K562 (cell line): ENCODE measurements at regions not wholly inside any gene's neighbourhood (a gene's known extent, or its start where the extent isn't known, plus 50 kb on each side); places are given as distances from the start of the nearest gene placed in this dataset.

ENCODE experiments used
- ADNP ChIP-seq: fragments of 200-800 bp; sonication (Bioruptor generic); IDR thresholded peaks from 2 replicates; pipeline ENCODE4 v1.6.1; 2016; ENCODE audit warnings: missing genetic modification characterization, missing compliant biosample characterization
- ARID1B ChIP-seq: fragments of 450-650 bp; IDR thresholded peaks from 2 replicates; pipeline ENCODE4 v1.6.1; 2016; ENCODE audit warnings: antibody characterized with exemption, mild to moderate bottlenecking, inconsistent platforms
- CBX8 ChIP-seq: fragments of 200-600 bp; sonication (generic); IDR thresholded peaks from 2 replicates; pipeline ENCODE4 v1.6.1; 2012; ENCODE audit warnings: borderline replicate concordance, mixed run types, low read depth, mild to moderate bottlenecking, moderate library complexity, mixed read lengths, low read length, control low read depth, inconsistent platforms; ENCODE audit not compliant: poor library complexity, severe bottlenecking; ENCODE audit errors: extremely low read depth
- DLX4 ChIP-seq: fragments of 250-450 bp; sonication (Bioruptor Pico); IDR thresholded peaks from 2 replicates; pipeline ENCODE4 v1.6.1; 2021; ENCODE audit warnings: mild to moderate bottlenecking
- ETV1 ChIP-seq: fragments of 450-650 bp; conservative IDR thresholded peaks from 2 replicates; pipeline ENCODE4 v1.6.1; 2016; ENCODE audit warnings: missing genetic modification characterization, control low read depth, low read depth, missing compliant biosample characterization
- ETV6 ChIP-seq, 3 experiments: fragments of 150-350 bp in 1 of 3; sonication (generic) in 1 of 3; formaldehyde crosslinking in 1 of 3; IDR thresholded peaks; 2 replicates each; pipeline versions ENCODE4 v1.6.1 to v1.8.0; 2014 to 2022; ENCODE audit warnings: borderline replicate concordance in 2 of 3, low read depth in 2 of 3, antibody characterized with exemption in 1 of 3, low read length in 1 of 3, mild to moderate bottlenecking in 1 of 3, missing genetic modification reagents in 1 of 3
- HDAC6 ChIP-seq: IDR thresholded peaks from 2 replicates; pipeline ENCODE4 v1.6.1; 2012; ENCODE audit warnings: low read depth, mild to moderate bottlenecking, control low read depth, inconsistent platforms, low read length, moderate library complexity
- JUN ChIP-seq, 2 experiments: sonication (generic) in 1 of 2; formaldehyde crosslinking in 1 of 2; IDR thresholded peaks; 2 replicates each; pipeline versions ENCODE4 v1.6.1 to v1.8.0; 2012 to 2022; ENCODE audit warnings: borderline replicate concordance in 2 of 2, mild to moderate bottlenecking in 2 of 2, improper control_type of control experiment in 1 of 2, low read depth in 1 of 2, low read length in 1 of 2, missing genetic modification reagents in 1 of 2
- LARP7 ChIP-seq: fragments of 450-650 bp; IDR thresholded peaks from 2 replicates; pipeline ENCODE4 v1.6.1; 2016
- MAFF ChIP-seq: IDR thresholded peaks from 2 replicates; pipeline ENCODE4 v1.6.1; 2012; ENCODE audit warnings: low read length, improper control_type of control experiment
- MBD2 ChIP-seq: sonication (generic); IDR thresholded peaks from 2 replicates; pipeline ENCODE4 v1.6.1; 2016; ENCODE audit warnings: low read depth, borderline replicate concordance
- MEF2A ChIP-seq: IDR thresholded peaks from 2 replicates; pipeline ENCODE4 v1.6.1; 2011; ENCODE audit warnings: low read depth, mild to moderate bottlenecking, low read length, moderate library complexity; ENCODE audit not compliant: control insufficient read depth
- NFATC3 ChIP-seq: fragments of 450-650 bp; IDR thresholded peaks from 2 replicates; pipeline ENCODE4 v1.6.1; 2017; ENCODE audit warnings: mild to moderate bottlenecking
- NR0B1 ChIP-seq: fragments of 450-650 bp; IDR thresholded peaks from one replicate; pipeline ENCODE4 v1.6.1; 2018; ENCODE audit warnings: mild to moderate bottlenecking, moderate library complexity; ENCODE audit not compliant: partially characterized antibody
- NR3C1 ChIP-seq: sonication (generic); formaldehyde crosslinking; IDR thresholded peaks from 2 replicates; pipeline ENCODE4 v1.8.1; 2022; ENCODE audit warnings: missing genetic modification reagents
- POLR2H ChIP-seq: IDR thresholded peaks from 2 replicates; pipeline ENCODE4 v1.6.1; 2016; ENCODE audit warnings: missing genetic modification characterization, low read depth, mild to moderate bottlenecking, control low read depth, missing compliant biosample characterization, moderate library complexity
- PURB ChIP-seq: sonication (generic); formaldehyde crosslinking; IDR thresholded peaks from 2 replicates; pipeline ENCODE4 v1.9.0; 2021; ENCODE audit warnings: low read depth, mild to moderate bottlenecking, missing genetic modification reagents
- TRIM28 ChIP-seq: fragments of 450-650 bp; IDR thresholded peaks from 2 replicates; pipeline ENCODE4 v1.6.1; 2017
- YBX1 ChIP-seq: fragments of 450-650 bp; IDR thresholded peaks from 2 replicates; pipeline ENCODE4 v1.7.1; 2016; ENCODE audit warnings: mild to moderate bottlenecking
- ZNF174 ChIP-seq: fragments of 250-450 bp; sonication (Bioruptor Pico); IDR thresholded peaks from 2 replicates; pipeline ENCODE4 v1.4.0; 2020; ENCODE audit warnings: mild to moderate bottlenecking
- ZNF175 ChIP-seq: fragments of 200-800 bp; sonication (Bioruptor generic); IDR thresholded peaks from 2 replicates; pipeline ENCODE4 v1.6.1; 2016; ENCODE audit warnings: low read depth, mild to moderate bottlenecking, missing genetic modification characterization, missing compliant biosample characterization
- ZNF184 ChIP-seq: sonication (generic); formaldehyde crosslinking; IDR thresholded peaks from 2 replicates; pipeline ENCODE4 v1.5.0; 2020; ENCODE audit warnings: missing genetic modification reagents
- ZNF408 ChIP-seq: fragments of 250-450 bp; sonication (Bioruptor Pico); IDR thresholded peaks from 2 replicates; pipeline ENCODE4 v1.4.0; 2020; ENCODE audit warnings: low read depth, mild to moderate bottlenecking, moderate library complexity
- ZNF41 ChIP-seq: fragments of 250-450 bp; sonication (Bioruptor Pico); conservative IDR thresholded peaks from 2 replicates; pipeline ENCODE4 v1.4.0; 2020; ENCODE audit warnings: mild to moderate bottlenecking
- ZNF431 ChIP-seq: sonication (generic); formaldehyde crosslinking; IDR thresholded peaks from 2 replicates; pipeline ENCODE4 v1.8.0; 2022; ENCODE audit warnings: mild to moderate bottlenecking, missing genetic modification reagents
- ZNF75A ChIP-seq: fragments of 450-650 bp; formaldehyde crosslinking; IDR thresholded peaks from 2 replicates; pipeline ENCODE4 v1.4.0; 2020; ENCODE audit warnings: mild to moderate bottlenecking
- ZNF766 ChIP-seq: fragments of 200-800 bp; sonication (Bioruptor generic); conservative IDR thresholded peaks from 2 replicates; pipeline ENCODE4 v1.6.1; 2016; ENCODE audit warnings: missing genetic modification characterization, missing compliant biosample characterization
- ZSCAN32 ChIP-seq: fragments of 450-650 bp; formaldehyde crosslinking; IDR thresholded peaks from 2 replicates; pipeline ENCODE4 v1.4.0; 2020; ENCODE audit warnings: mild to moderate bottlenecking, moderate library complexity

GRCh38 chr16:85536411-85537330 lies 76.5 kb upstream of the GSE1 start (continued):
- TF ChIP-seq ETV6 (IDR thresholded peaks at IDR 0.05; ENCODE audit: borderline replicate concordance in 1 of 2, low read depth in 2 of 2, low read length in 1 of 2) (no peak), ETV6 (CRISPR knock-in tag; IDR thresholded peaks at IDR 0.05; ENCODE audit: borderline replicate concordance) (no peak), HDAC6 (no peak), YBX1 (no peak), ZNF431 (CRISPR knock-in tag) (no peak), ETV1 (0 out of 2 replicates have a peak, but pooled peaks have one; percentile 13), ZNF41 (no peak), MEF2A (no peak), ZNF766 (CRISPR knock-in tag) (no peak), NR3C1 (CRISPR knock-in tag) (no peak), LARP7 (no peak), POLR2H (tag) (no peak), ZNF408 (CRISPR knock-in tag) (no peak), MAFF (no peak), ZNF175 (CRISPR knock-in tag) (no peak), TRIM28 (no peak), ADNP (no peak), JUN (IDR thresholded peaks at IDR 0.05; ENCODE audit: borderline replicate concordance, low read depth, low read length) (no peak), JUN (CRISPR knock-in tag; IDR thresholded peaks at IDR 0.05; ENCODE audit: borderline replicate concordance) (peak; percentile 23; the same call in 1 of the 2 replicates), ZSCAN32 (CRISPR knock-in tag) (no peak), CBX8 (no peak), ARID1B (no peak), MBD2 (no peak), ZNF75A (CRISPR knock-in tag) (no peak), NR0B1 (no peak), NFATC3 (no peak), ZNF184 (CRISPR knock-in tag) (no peak), DLX4 (CRISPR knock-in tag) (no peak), PURB (CRISPR knock-in tag) (no peak), ZNF174 (CRISPR knock-in tag) (no peak)
